Lung (tissue), 11 donors: ENCODE measurements at regions not wholly inside any gene's neighbourhood (a gene's known extent, or its start where the extent isn't known, plus 50 kb on each side); places are given as distances from the start of the nearest gene placed in this dataset.

Experiments used
- ATAC-seq: fragments of 200-7000 bp; cut with Tn5 transposase; one replicate; pipeline ENCODE4 v1.9.1; 2020; ENCODE audit warnings: moderate number of reproducible peaks; ENCODE audit not compliant: insufficient read depth, low FRiP score
- DNase-seq, 3 donors: peaks; one replicate each; pipeline ENCODE4 v3.0.0-alpha.2; 2013 to 2017
- H3K27ac ChIP-seq, 2 donors: one replicate each; pipeline ENCODE4 v1.5.1; 2013; ENCODE audit warnings: mild to moderate bottlenecking in 2 of 2, moderate library complexity in 2 of 2, control low read depth in 1 of 2, inconsistent platforms in 1 of 2, low read depth in 1 of 2, low read length in 1 of 2
- H3K27me3 ChIP-seq, 3 donors: one replicate each; pipeline ENCODE4 v1.5.1; 2013; ENCODE audit warnings: low read length in 2 of 3; ENCODE audit not compliant: control insufficient read depth in 3 of 3, insufficient read depth in 3 of 3
- H3K36me3 ChIP-seq, 4 donors: one replicate each; pipeline ENCODE4 v1.5.1; 2013; ENCODE audit warnings: low read length in 4 of 4, mild to moderate bottlenecking in 1 of 4, moderate library complexity in 1 of 4; ENCODE audit not compliant: control insufficient read depth in 4 of 4, insufficient read depth in 4 of 4
- H3K4me1 ChIP-seq, 5 donors: one replicate each; pipeline ENCODE4 v1.5.1; 2013; ENCODE audit warnings: low read length in 5 of 5, mild to moderate bottlenecking in 2 of 5, moderate library complexity in 1 of 5; ENCODE audit not compliant: control insufficient read depth in 5 of 5, insufficient read depth in 5 of 5
- H3K4me3 ChIP-seq: one replicate; pipeline ENCODE4 v1.5.1; 2013; ENCODE audit warnings: mild to moderate bottlenecking, control low read depth, moderate library complexity
- H3K9ac ChIP-seq, 2 donors: one replicate each; pipeline ENCODE4 v1.5.1; 2013; ENCODE audit warnings: low read length in 2 of 2, control low read depth in 1 of 2; ENCODE audit not compliant: insufficient read depth in 1 of 2
- H3K9me3 ChIP-seq, 4 donors: one replicate each; pipeline ENCODE4 v1.5.1; 2013; ENCODE audit warnings: low read length in 3 of 4, mild to moderate bottlenecking in 1 of 4, moderate library complexity in 1 of 4; ENCODE audit not compliant: control insufficient read depth in 4 of 4, insufficient read depth in 3 of 4
- CTCF ChIP-seq: IDR thresholded peaks from 2 replicates; pipeline ENCODE4 v1.5.1; 2012; ENCODE audit warnings: mild to moderate bottlenecking; ENCODE audit errors: control extremely low read depth, extremely low read depth
- WGBS, 2 donors: extraction: QIAGEN DNeasy Blood & Tissue Kit; methylation state at CpG; one replicate each; pipeline ENCODE4 v1.1.7; 2013; 5-methylcytosine and 5-hydroxymethylcytosine counted together
- donor health status: control.
- donor health status: control.
- donor health status: Bipolar disorder and iron deficiency.
- donor health status: healthy.
- donor health status: DM: yes; HTN: yes; CAD: no.

GRCh38 chr5:4941957-4942830 is 197.9 kb upstream of the ADAMTS16 start:
- Histone ChIP-seq H3K4me1 (no peaks in the 10 kb centered on the region), H3K9me3 (no peaks in the 10 kb centered on the region), H3K9ac (no peak overlapping the region), H3K4me3 (no peak overlapping the region), H3K27me3 (peaks cover 0 to 2% (median 0%) of the 10 kb centered on the region in 3 donors), H3K36me3 (no peaks in the 10 kb centered on the region), H3K27ac (no peak overlapping the region)
- DNase-seq (no peak), ATAC-seq (no peak)
- WGBS, 2 donors, result 43 to 46% methylated on average over 31 to 33 of the region's 33 CpGs
- TF ChIP-seq CTCF, result no peak

GRCh38 chr5:4942831-4943178 is 197.3 kb upstream of the ADAMTS16 start:
- no peak for TF ChIP-seq CTCF
- Histone ChIP-seq H3K4me1 (no peaks in the 10 kb centered on the region), H3K4me3 (no peak overlapping the region), H3K9me3 (no peaks in the 10 kb centered on the region), H3K36me3 (no peaks in the 10 kb centered on the region), H3K27me3 (peaks cover 0 to 2% (median 0%) of the 10 kb centered on the region in 3 donors), H3K9ac (no peak overlapping the region), H3K27ac (no peak overlapping the region)
- no peak for ATAC-seq
- WGBS, 2 donors, result 81 to 84% methylated on average over 9 of the region's 9 CpGs
- DNase-seq, result no peak

GRCh38 chr5:4945296-4945695 is 194.8 kb upstream of the ADAMTS16 start:
- no peaks in the 10 kb centered on the region for H3K4me1 ChIP-seq
- no peak overlapping the region for H3K27ac ChIP-seq
- ATAC-seq (no peak), DNase-seq (no peak)
- no peaks in the 10 kb centered on the region for H3K9me3 ChIP-seq
- no peak overlapping the region for H3K9ac ChIP-seq
- TF ChIP-seq CTCF, result no peak
- WGBS, 2 donors, result 87 to 89% methylated on average over 7 of the region's 7 CpGs
- H3K4me3 ChIP-seq, result no peak overlapping the region
- H3K36me3 ChIP-seq, result no peaks in the 10 kb centered on the region
- peaks cover 0 to 2% (median 0%) of the 10 kb centered on the region in 3 donors for H3K27me3 ChIP-seq
